HG03378 (cell line): ENCODE measurements at regions not wholly inside any gene's neighbourhood (a gene's known extent, or its start where the extent isn't known, plus 50 kb on each side); places are given as distances from the start of the nearest gene placed in this dataset.

Experiments used
- ATAC-seq: cut with Tn5 transposase; IDR thresholded peaks from one replicate; pipeline ENCODE4 v1.9.1; 2021; ENCODE audit warnings: mild to moderate bottlenecking, moderate library complexity; ENCODE audit not compliant: unreplicated experiment

- ATAC-seq: no peak
These were observed 189.0 kb upstream of the ANO3 start for GRCh38 chr11:26142891-26143290.

GRCh38 chr11:26143566-26144290, 188.2 kb upstream of the ANO3 start:
- ATAC-seq: no peak

- no peak for ATAC-seq
These were observed 187.6 kb upstream of the ANO3 start for GRCh38 chr11:26144291-26144690.

GRCh38 chr11:26144911-26145310, 187.0 kb upstream of the ANO3 start:
- no peak for ATAC-seq

- no peak for ATAC-seq
These were observed 182.3 kb upstream of the ANO3 start for GRCh38 chr11:26149585-26149984.

- ATAC-seq: no peak
These were observed 181.9 kb upstream of the ANO3 start for GRCh38 chr11:26150031-26150430.

GRCh38 chr11:26158251-26158650, 173.7 kb upstream of the ANO3 start:
- no peak for ATAC-seq

GRCh38 chr11:26162291-26162690, 169.6 kb upstream of the ANO3 start:
- ATAC-seq: no peak

GRCh38 chr11:26186389-26186788, 145.5 kb upstream of the ANO3 start:
- no peak for ATAC-seq

- ATAC-seq: no peak
These were observed 144.3 kb upstream of the ANO3 start for GRCh38 chr11:26187639-26188038.

- no peak for ATAC-seq
These were observed 143.4 kb upstream of the ANO3 start for GRCh38 chr11:26188554-26188953.

- no peak for ATAC-seq
These were observed 140.7 kb upstream of the ANO3 start for GRCh38 chr11:26191193-26191592.

- ATAC-seq: no peak
These were observed 138.1 kb upstream of the ANO3 start for GRCh38 chr11:26193694-26194365.

- no peak for ATAC-seq
These were observed 137.0 kb upstream of the ANO3 start for GRCh38 chr11:26194881-26195280.

GRCh38 chr11:26198532-26199096, 133.3 kb upstream of the ANO3 start:
- ATAC-seq: no peak

- no peak for ATAC-seq
These were observed 132.4 kb upstream of the ANO3 start for GRCh38 chr11:26199331-26200095.

GRCh38 chr11:26201411-26201810, 130.5 kb upstream of the ANO3 start:
- ATAC-seq: no peak

- ATAC-seq: no peak
These were observed 129.2 kb upstream of the ANO3 start for GRCh38 chr11:26202754-26203153.

GRCh38 chr11:26204101-26204500, 127.8 kb upstream of the ANO3 start:
- ATAC-seq: no peak

- ATAC-seq: no peak
These were observed 127.1 kb upstream of the ANO3 start for GRCh38 chr11:26204839-26205238.
